ENCODE measurements at regions not wholly inside any gene's neighbourhood (a gene's known extent, or its start where the extent isn't known, plus 50 kb on each side); places are given as distances from the start of the nearest gene placed in this dataset.

DNA sequence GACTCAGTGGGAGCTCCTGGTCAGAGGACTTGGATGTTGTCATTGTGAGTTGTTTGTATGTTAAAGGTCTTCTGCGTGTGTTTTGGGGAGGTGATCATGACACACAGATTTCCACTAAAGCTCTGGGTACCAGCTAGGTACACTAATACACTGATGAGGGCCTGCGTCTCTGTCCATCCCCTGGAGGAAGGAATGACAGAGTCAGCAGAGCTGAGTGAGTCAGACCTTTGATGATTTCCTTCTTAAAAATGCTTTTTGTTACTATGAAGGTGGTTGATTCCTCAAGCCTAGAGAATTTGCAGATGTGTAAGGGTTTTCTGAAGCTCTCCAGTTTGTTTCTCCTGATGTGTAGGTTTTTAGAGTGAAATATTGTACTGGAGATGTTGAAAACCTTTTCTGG lies 424.1 kb upstream of the TPM1 start:
- DNase-seq: no peak
- no peak overlapping the region for H3K9ac ChIP-seq (ENCODE audit: extremely low read depth, low read length, poor library complexity, severe bottlenecking)
- H3K27me3 ChIP-seq (ENCODE audit: control insufficient read depth, insufficient read depth, low read length, poor library complexity, severe bottlenecking): no peaks in the 10 kb centered on the region
- TF ChIP-seq, protein P1, sequence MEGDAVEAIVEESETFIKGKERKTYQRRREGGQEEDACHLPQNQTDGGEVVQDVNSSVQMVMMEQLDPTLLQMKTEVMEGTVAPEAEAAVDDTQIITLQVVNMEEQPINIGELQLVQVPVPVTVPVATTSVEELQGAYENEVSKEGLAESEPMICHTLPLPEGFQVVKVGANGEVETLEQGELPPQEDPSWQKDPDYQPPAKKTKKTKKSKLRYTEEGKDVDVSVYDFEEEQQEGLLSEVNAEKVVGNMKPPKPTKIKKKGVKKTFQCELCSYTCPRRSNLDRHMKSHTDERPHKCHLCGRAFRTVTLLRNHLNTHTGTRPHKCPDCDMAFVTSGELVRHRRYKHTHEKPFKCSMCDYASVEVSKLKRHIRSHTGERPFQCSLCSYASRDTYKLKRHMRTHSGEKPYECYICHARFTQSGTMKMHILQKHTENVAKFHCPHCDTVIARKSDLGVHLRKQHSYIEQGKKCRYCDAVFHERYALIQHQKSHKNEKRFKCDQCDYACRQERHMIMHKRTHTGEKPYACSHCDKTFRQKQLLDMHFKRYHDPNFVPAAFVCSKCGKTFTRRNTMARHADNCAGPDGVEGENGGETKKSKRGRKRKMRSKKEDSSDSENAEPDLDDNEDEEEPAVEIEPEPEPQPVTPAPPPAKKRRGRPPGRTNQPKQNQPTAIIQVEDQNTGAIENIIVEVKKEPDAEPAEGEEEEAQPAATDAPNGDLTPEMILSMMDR (conservative IDR thresholded peaks at IDR 0.05): peak; percentile 37
- Mint-ChIP-seq H3K27me3 (ENCODE audit: insufficient read depth) (no peaks in the 10 kb centered on the region), H3K4me3 (no peak overlapping the region), H3K36me3 (ENCODE audit: low read depth) (no peaks in the 10 kb centered on the region), H3K9me3 (no peaks in the 10 kb centered on the region), H3K4me1 (peaks cover 2% of the 10 kb centered on the region), H3K27ac (no peak overlapping the region)
- peaks cover 5% of the 10 kb centered on the region for H3K36me3 ChIP-seq (ENCODE audit: control insufficient read depth, insufficient read depth, low read length)
- no peaks in the 10 kb centered on the region for H3K4me1 ChIP-seq (ENCODE audit: control insufficient read depth, insufficient read depth, low read length)
- 87% methylated on average over 2 of the region's 2 CpGs; no CpG with 5 or more reads in 1 of the 2 experiments for WGBS, 2 experiments (ENCODE audit: insufficient coverage in 1 of 2, insufficient read length in 1 of 2)
- no peak overlapping the region for H3K27ac ChIP-seq (ENCODE audit: low read depth, low read length)
- H3K4me3 ChIP-seq (ENCODE audit: low read length): no peak overlapping the region
- no peaks in the 10 kb centered on the region for H3K9me3 ChIP-seq (ENCODE audit: control insufficient read depth, low read length)

DNA sequence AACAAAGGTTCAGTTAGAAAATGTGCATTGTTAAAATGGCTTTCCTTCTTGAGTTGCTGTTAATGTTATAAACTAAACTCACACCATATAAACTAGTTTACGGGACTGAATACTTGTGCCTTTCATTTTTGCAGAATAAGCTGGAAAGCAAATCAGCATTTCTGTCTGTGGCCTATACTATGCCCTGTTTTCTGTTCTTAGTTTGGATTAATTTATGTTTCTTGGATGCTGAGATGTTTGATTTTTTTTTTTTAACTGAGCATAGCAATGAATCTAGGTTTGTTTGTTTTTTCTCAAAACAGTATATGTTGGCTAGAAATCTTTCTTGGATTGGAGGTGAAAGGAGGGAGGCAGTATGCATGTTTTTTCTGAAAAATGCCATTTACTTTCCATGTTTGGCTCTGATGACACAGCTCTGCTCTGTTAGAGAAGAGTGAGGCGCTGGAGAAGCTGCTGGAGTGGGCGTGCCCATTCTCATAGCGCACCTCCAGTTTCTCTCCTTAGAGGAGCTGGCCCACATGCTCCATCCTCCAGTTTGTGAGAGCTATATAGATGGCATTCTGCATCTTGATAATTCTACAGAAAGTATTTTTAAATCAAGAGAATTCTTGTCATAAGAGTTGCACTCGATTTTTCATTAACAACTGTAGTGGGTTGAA lies 423.6 kb upstream of the TPM1 start:
- Mint-ChIP-seq H3K36me3 (ENCODE audit: low read depth) (no peaks in the 10 kb centered on the region), H3K27me3 (ENCODE audit: insufficient read depth) (no peaks in the 10 kb centered on the region), H3K9me3 (no peaks in the 10 kb centered on the region), H3K27ac (no peak overlapping the region), H3K4me1 (peaks cover 2% of the 10 kb centered on the region), H3K4me3 (no peak overlapping the region)
- DNase-seq: no peak
- Histone ChIP-seq H3K36me3 (ENCODE audit: control insufficient read depth, insufficient read depth, low read length) (peaks cover 5% of the 10 kb centered on the region), H3K4me1 (ENCODE audit: control insufficient read depth, insufficient read depth, low read length) (no peaks in the 10 kb centered on the region), H3K4me3 (ENCODE audit: low read length) (no peak overlapping the region), H3K27me3 (ENCODE audit: control insufficient read depth, insufficient read depth, low read length, poor library complexity, severe bottlenecking) (no peaks in the 10 kb centered on the region), H3K9ac (ENCODE audit: extremely low read depth, low read length, poor library complexity, severe bottlenecking) (no peak overlapping the region), H3K27ac (ENCODE audit: low read depth, low read length) (no peak overlapping the region), H3K9me3 (ENCODE audit: control insufficient read depth, low read length) (no peaks in the 10 kb centered on the region)
- 86 to 95% methylated on average over 1 to 5 of the region's 5 CpGs for WGBS, 2 experiments (ENCODE audit: insufficient coverage in 1 of 2, insufficient read length in 1 of 2)
- TF ChIP-seq, protein P1 (conservative IDR thresholded peaks at IDR 0.05): no peak

DNA sequence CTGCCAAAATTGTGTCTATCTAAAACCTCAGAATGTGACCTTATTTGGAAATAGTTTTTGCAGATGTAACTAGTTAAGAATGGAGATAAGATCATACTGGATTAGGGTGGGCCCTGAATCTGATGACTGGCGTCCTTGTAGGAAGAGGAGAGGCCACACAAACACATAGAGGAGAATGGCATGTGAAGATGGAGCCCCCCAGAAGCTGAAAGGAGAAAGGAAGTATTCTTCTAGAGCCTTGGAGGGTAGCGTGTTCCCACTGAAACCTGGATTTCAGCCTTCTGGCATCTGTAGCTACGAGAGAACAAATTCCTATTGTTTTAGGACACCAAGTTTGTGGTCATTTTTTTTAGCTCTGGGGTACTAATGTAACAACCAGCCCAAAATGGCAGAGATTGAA lies 423.0 kb upstream of the TPM1 start:
- Histone ChIP-seq H3K27ac (ENCODE audit: low read depth, low read length) (no peak overlapping the region), H3K4me3 (ENCODE audit: low read length) (no peak overlapping the region), H3K9ac (ENCODE audit: extremely low read depth, low read length, poor library complexity, severe bottlenecking) (no peak overlapping the region), H3K27me3 (ENCODE audit: control insufficient read depth, insufficient read depth, low read length, poor library complexity, severe bottlenecking) (no peaks in the 10 kb centered on the region), H3K36me3 (ENCODE audit: control insufficient read depth, insufficient read depth, low read length) (peaks cover 5% of the 10 kb centered on the region), H3K4me1 (ENCODE audit: control insufficient read depth, insufficient read depth, low read length) (no peaks in the 10 kb centered on the region), H3K9me3 (ENCODE audit: control insufficient read depth, low read length) (no peaks in the 10 kb centered on the region)
- 97 to 100% methylated on average over 3 of the region's 3 CpGs for WGBS, 2 experiments (ENCODE audit: insufficient coverage in 1 of 2, insufficient read length in 1 of 2)
- peaks cover 7% of the 10 kb centered on the region for H3K4me1 Mint-ChIP-seq
- H3K36me3 Mint-ChIP-seq (ENCODE audit: low read depth): no peaks in the 10 kb centered on the region
- DNase-seq: no peak
- no peak overlapping the region for H3K27ac Mint-ChIP-seq
- H3K27me3 Mint-ChIP-seq (ENCODE audit: insufficient read depth): no peaks in the 10 kb centered on the region
- H3K9me3 Mint-ChIP-seq: no peaks in the 10 kb centered on the region
- no peak overlapping the region for H3K4me3 Mint-ChIP-seq
- TF ChIP-seq, protein P1 (conservative IDR thresholded peaks at IDR 0.05): no peak

All from endodermal cell (in vitro differentiated cells).